ENCODE measurements at regions not wholly inside any gene's neighbourhood (a gene's known extent, or its start where the extent isn't known, plus 50 kb on each side); places are given as distances from the start of the nearest gene placed in this dataset.

DNA sequence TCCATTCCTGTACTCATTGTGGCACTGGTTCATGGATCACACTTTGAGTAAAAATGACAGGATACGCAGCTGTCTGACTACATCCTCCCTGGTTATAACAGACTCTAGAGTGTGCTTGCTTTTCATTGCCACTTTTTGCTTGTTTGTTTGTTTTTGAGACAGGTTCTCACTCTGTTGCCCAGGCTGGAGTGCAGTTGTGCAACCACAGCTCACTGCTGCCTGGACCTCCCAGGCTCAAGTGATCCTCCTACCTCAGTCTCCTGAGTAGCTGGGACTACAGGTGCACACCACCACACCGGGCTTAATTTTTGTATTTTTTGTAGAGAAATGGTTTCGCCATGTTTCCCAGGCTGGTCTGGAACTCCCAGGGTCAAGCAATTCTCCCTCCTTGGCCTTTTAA, 89.3 kb upstream of the ROBO2 start:
- Mint-ChIP-seq H3K9me3 (ENCODE audit: unreplicated experiment) (no peaks in the 10 kb centered on the region), H3K4me3 (ENCODE audit: unreplicated experiment) (no peak overlapping the region), H3K36me3 (ENCODE audit: low read depth, unreplicated experiment) (no peaks in the 10 kb centered on the region), H3K27ac (ENCODE audit: unreplicated experiment) (no peak overlapping the region), H3K4me1 (ENCODE audit: unreplicated experiment) (no peaks in the 10 kb centered on the region), H3K27me3 (ENCODE audit: unreplicated experiment) (no peaks in the 10 kb centered on the region)
- DNase-seq (ENCODE audit: low spot score) = no peak
- TF ChIP-seq, protein P1, sequence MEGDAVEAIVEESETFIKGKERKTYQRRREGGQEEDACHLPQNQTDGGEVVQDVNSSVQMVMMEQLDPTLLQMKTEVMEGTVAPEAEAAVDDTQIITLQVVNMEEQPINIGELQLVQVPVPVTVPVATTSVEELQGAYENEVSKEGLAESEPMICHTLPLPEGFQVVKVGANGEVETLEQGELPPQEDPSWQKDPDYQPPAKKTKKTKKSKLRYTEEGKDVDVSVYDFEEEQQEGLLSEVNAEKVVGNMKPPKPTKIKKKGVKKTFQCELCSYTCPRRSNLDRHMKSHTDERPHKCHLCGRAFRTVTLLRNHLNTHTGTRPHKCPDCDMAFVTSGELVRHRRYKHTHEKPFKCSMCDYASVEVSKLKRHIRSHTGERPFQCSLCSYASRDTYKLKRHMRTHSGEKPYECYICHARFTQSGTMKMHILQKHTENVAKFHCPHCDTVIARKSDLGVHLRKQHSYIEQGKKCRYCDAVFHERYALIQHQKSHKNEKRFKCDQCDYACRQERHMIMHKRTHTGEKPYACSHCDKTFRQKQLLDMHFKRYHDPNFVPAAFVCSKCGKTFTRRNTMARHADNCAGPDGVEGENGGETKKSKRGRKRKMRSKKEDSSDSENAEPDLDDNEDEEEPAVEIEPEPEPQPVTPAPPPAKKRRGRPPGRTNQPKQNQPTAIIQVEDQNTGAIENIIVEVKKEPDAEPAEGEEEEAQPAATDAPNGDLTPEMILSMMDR (IDR thresholded peaks at IDR 0.05; ENCODE audit: unreplicated experiment) = no peak

DNA sequence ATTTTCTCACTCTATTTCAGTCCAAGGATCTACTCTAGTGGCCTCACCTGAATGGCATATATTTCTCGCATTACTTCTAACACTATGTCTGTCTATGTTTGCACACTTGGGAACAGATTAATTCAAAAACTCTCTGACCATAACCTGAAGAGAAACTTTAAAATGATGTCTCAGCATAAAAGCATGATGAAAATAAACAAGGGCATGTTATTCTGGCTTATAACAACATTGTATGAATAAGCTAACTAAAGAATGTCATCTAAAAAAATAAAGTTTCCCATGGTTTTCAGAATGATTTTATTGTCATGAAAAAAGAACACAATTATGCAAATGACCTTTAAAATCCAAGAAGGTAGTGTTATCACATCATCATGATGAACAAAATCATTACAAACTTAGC, 85.5 kb upstream of the ROBO2 start:
- Mint-ChIP-seq H3K36me3 (ENCODE audit: low read depth, unreplicated experiment) (no peaks in the 10 kb centered on the region), H3K4me1 (ENCODE audit: unreplicated experiment) (no peaks in the 10 kb centered on the region), H3K4me3 (ENCODE audit: unreplicated experiment) (no peak overlapping the region), H3K27ac (ENCODE audit: unreplicated experiment) (no peak overlapping the region), H3K9me3 (ENCODE audit: unreplicated experiment) (no peaks in the 10 kb centered on the region), H3K27me3 (ENCODE audit: unreplicated experiment) (no peaks in the 10 kb centered on the region)
- TF ChIP-seq, protein P1 (IDR thresholded peaks at IDR 0.05; ENCODE audit: unreplicated experiment) = no peak
- no peak for DNase-seq (ENCODE audit: low spot score)

DNA sequence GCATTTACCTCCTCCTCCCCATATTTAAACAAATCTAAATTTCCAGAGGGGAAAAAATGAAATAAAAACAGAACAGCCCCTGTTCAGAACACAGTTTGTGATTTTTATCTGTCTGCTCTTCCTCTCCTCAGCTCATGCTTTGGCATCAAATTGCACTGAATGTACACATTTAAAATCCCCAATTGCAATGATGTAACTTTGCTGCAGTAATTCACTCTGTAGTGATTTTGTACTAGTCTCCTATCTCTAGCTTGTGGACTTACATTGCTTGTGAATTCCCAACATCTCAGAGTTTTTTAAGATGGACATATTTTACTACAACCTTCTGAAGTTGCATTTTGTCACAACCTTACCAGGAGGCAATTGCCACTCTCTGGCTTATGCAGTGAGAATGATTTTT, 81.6 kb upstream of the ROBO2 start:
- H3K9me3 Mint-ChIP-seq (ENCODE audit: unreplicated experiment) = no peaks in the 10 kb centered on the region
- no peaks in the 10 kb centered on the region for H3K36me3 Mint-ChIP-seq (ENCODE audit: low read depth, unreplicated experiment)
- no peaks in the 10 kb centered on the region for H3K27me3 Mint-ChIP-seq (ENCODE audit: unreplicated experiment)
- no peak overlapping the region for H3K27ac Mint-ChIP-seq (ENCODE audit: unreplicated experiment)
- no peak for DNase-seq (ENCODE audit: low spot score)
- H3K4me1 Mint-ChIP-seq (ENCODE audit: unreplicated experiment) = no peaks in the 10 kb centered on the region
- no peak overlapping the region for H3K4me3 Mint-ChIP-seq (ENCODE audit: unreplicated experiment)
- TF ChIP-seq, protein P1 (IDR thresholded peaks at IDR 0.05; ENCODE audit: unreplicated experiment) = no peak

DNA sequence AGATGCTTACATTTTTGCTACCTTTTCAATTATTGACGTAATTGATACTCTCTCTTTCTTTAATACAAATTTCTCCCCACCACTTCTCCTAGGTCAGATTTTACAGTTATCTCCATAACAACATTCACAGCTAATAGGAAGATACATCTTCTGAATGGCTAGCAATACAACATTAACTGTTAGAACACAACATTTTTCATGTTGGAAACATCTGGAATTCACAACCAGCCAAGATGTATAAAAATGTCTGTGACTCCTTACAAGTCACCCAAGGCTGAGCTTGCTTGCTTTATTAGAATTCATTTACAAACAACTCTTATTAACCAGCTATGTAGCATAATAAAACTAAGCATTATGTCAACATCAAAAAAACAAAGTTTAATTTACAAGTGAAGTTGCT, 81.0 kb upstream of the ROBO2 start:
- DNase-seq (ENCODE audit: low spot score) = no peak
- Mint-ChIP-seq H3K27me3 (ENCODE audit: unreplicated experiment) (no peaks in the 10 kb centered on the region), H3K4me3 (ENCODE audit: unreplicated experiment) (no peak overlapping the region), H3K4me1 (ENCODE audit: unreplicated experiment) (no peaks in the 10 kb centered on the region), H3K9me3 (ENCODE audit: unreplicated experiment) (no peaks in the 10 kb centered on the region), H3K36me3 (ENCODE audit: low read depth, unreplicated experiment) (no peaks in the 10 kb centered on the region), H3K27ac (ENCODE audit: unreplicated experiment) (no peak overlapping the region)
- TF ChIP-seq, protein P1 (IDR thresholded peaks at IDR 0.05; ENCODE audit: unreplicated experiment) = no peak

DNA sequence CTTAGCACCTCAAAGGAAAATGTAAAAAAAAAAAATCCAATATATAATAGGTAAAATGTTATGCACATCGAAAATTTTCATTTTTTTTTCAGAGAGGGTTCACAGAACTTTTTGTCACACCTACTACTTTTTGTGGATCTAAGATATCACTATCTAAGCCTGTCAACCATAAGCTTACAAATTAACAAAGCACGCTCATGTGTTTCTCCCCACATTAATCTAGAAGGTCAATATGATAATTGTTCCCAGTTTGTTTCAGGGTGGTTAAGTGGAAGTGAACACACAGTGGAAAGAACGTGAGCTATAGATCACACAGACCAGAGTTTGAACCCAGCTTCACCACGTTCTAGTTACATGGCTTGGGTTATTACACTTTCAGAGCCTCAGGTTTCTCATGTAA, 78.6 kb upstream of the ROBO2 start:
- H3K4me1 Mint-ChIP-seq (ENCODE audit: unreplicated experiment) = peaks cover 5% of the 10 kb centered on the region
- no peaks in the 10 kb centered on the region for H3K9me3 Mint-ChIP-seq (ENCODE audit: unreplicated experiment)

More for the DNA sequence above, 78.6 kb upstream of the ROBO2 start:
- Mint-ChIP-seq H3K27ac (ENCODE audit: unreplicated experiment) (no peak overlapping the region), H3K27me3 (ENCODE audit: unreplicated experiment) (no peaks in the 10 kb centered on the region), H3K36me3 (ENCODE audit: low read depth, unreplicated experiment) (no peaks in the 10 kb centered on the region), H3K4me3 (ENCODE audit: unreplicated experiment) (no peak overlapping the region)
- TF ChIP-seq, protein P1 (IDR thresholded peaks at IDR 0.05; ENCODE audit: unreplicated experiment) = no peak
- DNase-seq (ENCODE audit: low spot score) = no peak

All from endothelial cell (in vitro differentiated cells).